Ovary (tissue), 3 donors: ENCODE measurements at regions not wholly inside any gene's neighbourhood (a gene's known extent, or its start where the extent isn't known, plus 50 kb on each side); places are given as distances from the start of the nearest gene placed in this dataset.

Experiments
- CTCF ChIP-seq, 3 donors: fragments of 450-650 bp in 2 of 3; fragments of 200-600 bp in 1 of 3; IDR thresholded peaks; one replicate each; pipeline versions ENCODE4 v1.5.1 to v1.8.0; 2016 to 2022; ENCODE audit warnings: antibody characterized with exemption in 3 of 3, mild to moderate bottlenecking in 1 of 3
- EP300 ChIP-seq: sonication (generic); formaldehyde crosslinking; IDR thresholded peaks from one replicate; pipeline ENCODE4 v1.6.1; 2017; ENCODE audit warnings: antibody characterized with exemption
- POLR2A ChIP-seq: fragments of 450-650 bp; IDR thresholded peaks from one replicate; pipeline ENCODE4 v1.6.1; 2017; ENCODE audit warnings: antibody characterized with exemption, mild to moderate bottlenecking, moderate library complexity
- donor health status: DM: no; HTN: no; CAD: no.

- TF ChIP-seq POLR2A: no peak
- TF ChIP-seq CTCF (IDR thresholded peaks at IDR 0.05): no peak
- TF ChIP-seq EP300: no peak
Measured at GRCh38 chrX:4963432-4963831, 1250.0 kb upstream of the PRKX start.
